H1 (cell line): ENCODE measurements at regions not wholly inside any gene's neighbourhood (a gene's known extent, or its start where the extent isn't known, plus 50 kb on each side); places are given as distances from the start of the nearest gene placed in this dataset.

Source experiments
- CTCF ChIA-PET: fragments of 300-600 bp; sonication (Branson Sonifier 250); formaldehyde crosslinking; loops from one replicate; lab custom pipeline; 2021; ENCODE audit not compliant: partially characterized antibody; lab: Charles Lee
- POLR2A ChIA-PET: fragments of 300-600 bp; sonication (Branson Sonifier 250); formaldehyde crosslinking; loops from one replicate; lab custom pipeline; 2021; ENCODE audit warnings: inconsistent platforms; ENCODE audit not compliant: partially characterized antibody; lab: Charles Lee
- DNase-seq, 2 experiments: peaks; one replicate each; pipeline versions ENCODE4 v3.0.0 to v3.0.0-alpha.2; 2010 to 2022; ENCODE audit warnings: low spot score in 2 of 2, low read depth in 1 of 2, mixed read lengths in 1 of 2
- FAIRE-seq: peaks from 2 replicates; lab custom pipeline; 2011; peaks lifted over from hg19 to GRCh38; lab: Jason Lieb, UNC
- H2AFZ ChIP-seq: 2 replicates; pipeline ENCODE4 v1.8.1; 2012; ENCODE audit warnings: low read length, inconsistent platforms
- H2AK5ac ChIP-seq: 2 replicates; pipeline ENCODE4 v1.6.1; 2013; ENCODE audit warnings: low read depth, low read length
- H2BK120ac ChIP-seq: replicated peaks from 2 replicates; pipeline ENCODE3; 2013; ENCODE audit warnings: low read depth, low read length, inconsistent platforms
- H2BK12ac ChIP-seq: 2 replicates; pipeline ENCODE4 v1.6.1; 2013; ENCODE audit warnings: low read depth, low read length
- H2BK15ac ChIP-seq: 2 replicates; pipeline ENCODE4 v1.6.1; 2013; ENCODE audit warnings: low read length
- H2BK20ac ChIP-seq: 2 replicates; pipeline ENCODE4 v1.6.1; 2013; ENCODE audit warnings: low read length
- H2BK5ac ChIP-seq: 2 replicates; pipeline ENCODE4 v1.6.1; 2013; ENCODE audit warnings: low read depth, low read length
- H3K14ac ChIP-seq: 2 replicates; pipeline ENCODE4 v1.6.1; 2013; ENCODE audit warnings: inconsistent platforms; ENCODE audit not compliant: insufficient read length
- H3K18ac ChIP-seq: 2 replicates; pipeline ENCODE4 v1.6.1; 2013; ENCODE audit warnings: low read length; ENCODE audit errors: extremely low read depth
- H3K23ac ChIP-seq: 2 replicates; pipeline ENCODE4 v1.6.1; 2013; ENCODE audit warnings: inconsistent platforms; ENCODE audit not compliant: insufficient read length
- H3K23me2 ChIP-seq: 2 replicates; pipeline ENCODE4 v1.6.1; 2013; ENCODE audit warnings: low read depth, low read length
- H3K27ac ChIP-seq: 2 replicates; pipeline ENCODE4 v1.6.1; 2011; ENCODE audit warnings: low read depth, low read length, inconsistent platforms
- H3K27me3 ChIP-seq, 4 experiments: replicated peaks in 1 of 4; 1 replicate in 1 of 4; 2 replicates in 3 of 4; pipeline versions ENCODE4 v1.6.1 to v1.8.1; 2011 to 2013; ENCODE audit warnings: low read length in 3 of 4, mild to moderate bottlenecking in 3 of 4, inconsistent platforms in 2 of 4, mixed read lengths in 2 of 4, moderate library complexity in 1 of 4; ENCODE audit not compliant: control insufficient read depth in 3 of 4, insufficient read depth in 3 of 4; ENCODE audit errors: extremely low read depth in 1 of 4
- H3K36me3 ChIP-seq, 4 experiments: 2 replicates each; pipeline versions ENCODE4 v1.6.1 to v1.8.1; 2011 to 2013; ENCODE audit warnings: mild to moderate bottlenecking in 4 of 4, low read length in 3 of 4, moderate library complexity in 2 of 4, control low read depth in 1 of 4, inconsistent platforms in 1 of 4; ENCODE audit not compliant: insufficient read depth in 4 of 4, control insufficient read depth in 2 of 4
- H3K4ac ChIP-seq: replicated peaks from 2 replicates; pipeline ENCODE3; 2013; ENCODE audit warnings: low read length, low read depth, mixed read lengths, inconsistent platforms; ENCODE audit not compliant: insufficient read length
- H3K4me1 ChIP-seq, 4 experiments: replicated peaks in 1 of 4; 1 replicate in 1 of 4; 2 replicates in 3 of 4; pipeline versions ENCODE4 v1.6.1 to v1.8.1; 2011 to 2013; ENCODE audit warnings: low read length in 3 of 4, inconsistent platforms in 2 of 4, mixed read lengths in 1 of 4; ENCODE audit not compliant: insufficient read depth in 4 of 4, control insufficient read depth in 3 of 4
- H3K4me2 ChIP-seq, 2 experiments: 2 replicates each; pipeline versions ENCODE4 v1.6.1 to v1.8.1; 2011 to 2013; ENCODE audit warnings: low read depth in 2 of 2, low read length in 2 of 2, control low read depth in 1 of 2, inconsistent platforms in 1 of 2, mild to moderate bottlenecking in 1 of 2; ENCODE audit not compliant: insufficient read depth in 1 of 2
- H3K4me3 ChIP-seq, 4 experiments: fragments of 200-600, 300-600 bp in 1 of 4; sonication (generic), shearing (Covaris generic), sonication (Bioruptor Twin) in 1 of 4; 2 replicates each; pipeline versions ENCODE4 v1.5.1 to v1.8.1; 2011 to 2016; ENCODE audit warnings: low read length in 4 of 4, low read depth in 3 of 4, control low read depth in 2 of 4, inconsistent platforms in 2 of 4, mild to moderate bottlenecking in 2 of 4, mixed read lengths in 1 of 4, moderate library complexity in 1 of 4; ENCODE audit not compliant: insufficient read depth in 2 of 4; ENCODE audit errors: extremely low read depth in 1 of 4
- H3K56ac ChIP-seq: replicated peaks from 2 replicates; pipeline ENCODE3; 2013; ENCODE audit warnings: low read depth, mild to moderate bottlenecking, mixed read lengths, low read length, inconsistent platforms; ENCODE audit not compliant: insufficient read length
- H3K79me1 ChIP-seq: 2 replicates; pipeline ENCODE4 v1.6.1; 2013; ENCODE audit warnings: low read depth, low read length, control low read depth
- H3K79me2 ChIP-seq, 2 experiments: 2 replicates each; pipeline versions ENCODE4 v1.6.1 to v1.8.1; 2012 to 2013; ENCODE audit warnings: low read length in 2 of 2, mild to moderate bottlenecking in 2 of 2, inconsistent platforms in 1 of 2; ENCODE audit not compliant: insufficient read depth in 2 of 2, control insufficient read depth in 1 of 2
- H3K9ac ChIP-seq, 4 experiments: replicated peaks in 1 of 4; 1 replicate in 1 of 4; 2 replicates in 3 of 4; pipeline versions ENCODE4 v1.6.1 to v1.8.1; 2011 to 2013; ENCODE audit warnings: low read depth in 3 of 4, low read length in 3 of 4, control low read depth in 2 of 4, mild to moderate bottlenecking in 2 of 4, moderate library complexity in 2 of 4, inconsistent platforms in 1 of 4; ENCODE audit errors: extremely low read depth in 1 of 4
- H3K9me3 ChIP-seq, 2 experiments: 2 replicates each; pipeline versions ENCODE4 v1.6.1 to v1.8.1; 2012 to 2013; ENCODE audit warnings: mild to moderate bottlenecking in 2 of 2, moderate library complexity in 2 of 2, control low read depth in 1 of 2, inconsistent platforms in 1 of 2, low read depth in 1 of 2, low read length in 1 of 2, mixed read lengths in 1 of 2; ENCODE audit not compliant: insufficient read depth in 2 of 2
- H4K20me1 ChIP-seq, 2 experiments: replicated peaks in 1 of 2; 2 replicates each; pipeline versions ENCODE3 to v1.8.1; 2011 to 2013; ENCODE audit warnings: inconsistent platforms in 2 of 2, low read length in 2 of 2, mild to moderate bottlenecking in 1 of 2; ENCODE audit not compliant: insufficient read depth in 2 of 2, control insufficient read depth in 1 of 2
- H4K5ac ChIP-seq: 2 replicates; pipeline ENCODE4 v1.6.1; 2013; ENCODE audit warnings: low read length, low read depth, mixed read lengths, inconsistent platforms; ENCODE audit not compliant: insufficient read length
- H4K8ac ChIP-seq: 2 replicates; pipeline ENCODE4 v1.8.0; 2013; ENCODE audit warnings: mild to moderate bottlenecking, moderate library complexity, low read length, inconsistent platforms; ENCODE audit not compliant: insufficient read depth; ENCODE audit errors: extremely low read depth
- H4K91ac ChIP-seq: replicated peaks from 2 replicates; pipeline ENCODE3; 2013; ENCODE audit warnings: low read length, mixed read lengths, inconsistent platforms; ENCODE audit not compliant: insufficient read length
- WGBS, 2 experiments: shearing (Covaris generic) in 1 of 2; methylation state at CpG; one replicate each; pipeline versions ENCODE4 v1.1.6 to v1.1.7; 2013 to 2015; ENCODE audit warnings: low lambda C conversion rate in 2 of 2, mixed read lengths in 2 of 2, inconsistent platforms in 1 of 2, low coverage in 1 of 2, missing lambda C conversion rate in 1 of 2; ENCODE audit not compliant: insufficient replicate concordance in 2 of 2, insufficient coverage in 1 of 2, insufficient read length in 1 of 2; ENCODE audit errors: extremely low coverage in 1 of 2, missing lambda C conversion rate in 1 of 2; 5-methylcytosine and 5-hydroxymethylcytosine counted together

- Histone ChIP-seq H3K79me1 (no peaks in the 10 kb centered on the region), H2AFZ (no peak overlapping the region; the same call in 1 of the 2 replicates), H3K9ac (no peak overlapping the region), H3K14ac (no peak overlapping the region), H3K23ac (no peak overlapping the region), H2AK5ac (no peak overlapping the region), H4K91ac (no peak overlapping the region), H3K79me2 (no peaks in the 10 kb centered on the region), H3K4me1 (no peaks in the 10 kb centered on the region), H3K9me3 (no peaks in the 10 kb centered on the region), H4K5ac (no peak overlapping the region), H3K27ac (no peak overlapping the region), H2BK15ac (no peak overlapping the region), H3K4ac (no peak overlapping the region), H2BK120ac (no peak overlapping the region), H4K8ac (no peak overlapping the region), H3K4me2 (no peak overlapping the region), H3K36me3 (no peaks in the 10 kb centered on the region), H3K18ac (no peak overlapping the region), H2BK5ac (no peak overlapping the region), H2BK12ac (no peak overlapping the region), H3K27me3 (no peaks in the 10 kb centered on the region), H4K20me1 (no peaks in the 10 kb centered on the region), H3K23me2 (no peaks in the 10 kb centered on the region), H3K4me3 (no peak overlapping the region), H2BK20ac (no peak overlapping the region), H3K56ac (no peak overlapping the region)
- ChIA-PET POLR2A (no interaction called here), CTCF (interaction anchor here (0.7 to 1.1 kb wide), 2 partner anchors 12 to 119 kb away, joined by 3 read pairs; no protein-coding TSS in a partner anchor)
- 90% methylated on average over 3 of the region's 3 CpGs; no CpG with 5 or more reads in 1 of the 2 experiments for WGBS, 2 experiments
- DNase-seq (no peak), FAIRE-seq (no peak)
These were observed 109.2 kb upstream of the OTUD4 start for GRCh38 chr4:145289403-145290076.
